ENCODE measurements at regions not wholly inside any gene's neighbourhood (a gene's known extent, or its start where the extent isn't known, plus 50 kb on each side); places are given as distances from the start of the nearest gene placed in this dataset.

- Histone ChIP-seq H4K20me1 (ENCODE audit: insufficient read depth, low read length) (no peaks in the 10 kb centered on the region), H3K56ac (ENCODE audit: extremely low read depth, insufficient read depth, low read length) (no peak overlapping the region), H2BK5ac (ENCODE audit: low read depth, low read length, poor library complexity, severe bottlenecking) (no peak overlapping the region), H3K4me2 (ENCODE audit: low read depth, low read length) (no peak overlapping the region), H3K79me1 (ENCODE audit: low read depth in 1 of 2, low read length in 2 of 2) (no peaks in the 10 kb centered on the region), H3K4ac (ENCODE audit: low read depth, low read length) (no peak overlapping the region), H4K8ac (ENCODE audit: low read depth in 2 of 2, low read length in 2 of 2) (no peak overlapping the region), H2AK9ac (replicated peaks; ENCODE audit: low read depth, low read length, poor library complexity) (no peak overlapping the region), H2BK20ac (ENCODE audit: low read depth, low read length) (no peak overlapping the region), H4K91ac (ENCODE audit: insufficient read depth, low read depth, low read length) (no peak overlapping the region), H4K5ac (ENCODE audit: low read depth, low read length) (no peak overlapping the region), H3K9me1 (ENCODE audit: insufficient read depth, low read length) (no peaks in the 10 kb centered on the region; the same call in 1 of the 2 replicates), H2AK5ac (ENCODE audit: low read depth, low read length) (no peak overlapping the region), H3K9ac (ENCODE audit: low read depth, low read length) (no peak overlapping the region), H3K4me1 (ENCODE audit: control insufficient read depth, insufficient read depth, low read length) (0 out of 2 replicates have a peak, but pooled peaks cover 2% of the 10 kb centered on the region), H3K18ac (ENCODE audit: low read depth, low read length) (no peak overlapping the region), H2BK120ac (ENCODE audit: low read depth, low read length) (no peak overlapping the region), H2BK15ac (ENCODE audit: low read depth, low read length) (no peak overlapping the region), H3K4me3 (ENCODE audit: insufficient read depth, low read depth, low read length) (no peak overlapping the region), H3K23ac (ENCODE audit: low read depth, low read length) (no peak overlapping the region), H3K9me3 (ENCODE audit: control insufficient read depth, insufficient read depth, low read length) (no peaks in the 10 kb centered on the region), H2AFZ (replicated peaks; ENCODE audit: low read length, poor library complexity) (no peak overlapping the region), H3K36me3 (ENCODE audit: control insufficient read depth, insufficient read depth, low read length) (no peaks in the 10 kb centered on the region), H3K14ac (replicated peaks; ENCODE audit: low read depth, low read length) (no peak overlapping the region), H3K27ac (ENCODE audit: insufficient read depth, low read length) (no peak overlapping the region), H3K27me3 (ENCODE audit: control insufficient read depth, insufficient read depth, low read length) (no peaks in the 10 kb centered on the region)
- DNase-seq (no peak), ATAC-seq (ENCODE audit: low read depth) (no peak)
- intact Hi-C loops (cut with micrococcal nuclease) (loop anchor here (5.0 to 10.0 kb wide), 4 partner anchors 116 to 577 kb away; no protein-coding TSS in a partner anchor), dilution Hi-C loops (cut with HindIII; ENCODE audit: low sequenced_read_pairs, unreplicated experiment) (no loop called here), in situ Hi-C loops (cut with MboI; ENCODE audit: low sequenced_read_pairs) (loop anchor here (10.0 to 25.0 kb wide), 2 partner anchors 246 to 533 kb away; no protein-coding TSS in a partner anchor)
- BruUV-seq (replicated peaks) = no TSS peak
- TF ChIP-seq CHD1 (IDR thresholded peaks at IDR 0.05; ENCODE audit: low read depth, low read length) (no peak), BHLHE40 (IDR thresholded peaks at IDR 0.05; ENCODE audit: low read depth, low read length) (no peak), POLR2A (IDR thresholded peaks at IDR 0.05; ENCODE audit: low read depth, low read length) (no peak), MAFK (IDR thresholded peaks at IDR 0.05; ENCODE audit: low read depth, low read length) (no peak), RAD21 (IDR thresholded peaks at IDR 0.05; ENCODE audit: low read length) (no peak), RFX5 (IDR thresholded peaks at IDR 0.05; ENCODE audit: low read depth, low read length) (no peak), CTCF (conservative IDR thresholded peaks at IDR 0.05; ENCODE audit: low read depth, low read length) (no peak), MAZ (IDR thresholded peaks at IDR 0.05; ENCODE audit: borderline replicate concordance, low read depth, low read length) (no peak)
- ChIA-PET CTCF (interaction anchor here (0.7 to 1.6 kb wide), 9 partner anchors 9 to 251 kb away, joined by 3 to 9 read pairs (median 4); no protein-coding TSS in a partner anchor), POLR2A (ENCODE audit: unreplicated experiment) (no interaction called here)
Observed at GRCh38 chr10:114879093-114879492, 57.5 kb downstream of the FHIP2A start.
